Anterior cingulate cortex (tissue), 58 donors: ENCODE measurements at regions not wholly inside any gene's neighbourhood (a gene's known extent, or its start where the extent isn't known, plus 50 kb on each side); places are given as distances from the start of the nearest gene placed in this dataset.
"Not testable (repeated sequence)": the region's sequence is repeated elsewhere in the genome, so short reads cannot be mapped to it uniquely, and the experiment has no call there.

Experiments used
- DNase-seq, 58 donors: peaks; one replicate each; lab custom pipeline; 2025; lab: John Stamatoyannopoulos, UW

DNA sequence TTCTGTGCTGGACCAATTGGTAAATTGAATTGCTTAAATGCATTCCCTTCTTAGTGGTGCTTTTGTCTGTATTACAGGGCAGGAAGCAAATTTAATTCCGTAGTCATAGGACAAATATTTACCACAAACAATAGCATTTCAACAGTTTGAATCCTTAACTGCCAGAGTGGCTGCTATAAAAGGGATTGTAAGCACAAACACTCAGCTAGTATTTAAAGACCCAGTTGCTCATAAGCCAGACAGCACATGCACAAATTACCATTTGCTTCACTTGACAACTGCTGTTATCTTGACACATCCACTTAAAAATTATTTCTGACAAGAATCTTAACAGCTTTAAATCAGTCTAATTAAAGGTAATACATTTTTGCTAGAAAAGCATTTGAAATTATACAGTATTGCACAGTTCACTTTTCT is 490.2 kb upstream of the ADAMTS9 start:
- DNase-seq, result no peak

DNA sequence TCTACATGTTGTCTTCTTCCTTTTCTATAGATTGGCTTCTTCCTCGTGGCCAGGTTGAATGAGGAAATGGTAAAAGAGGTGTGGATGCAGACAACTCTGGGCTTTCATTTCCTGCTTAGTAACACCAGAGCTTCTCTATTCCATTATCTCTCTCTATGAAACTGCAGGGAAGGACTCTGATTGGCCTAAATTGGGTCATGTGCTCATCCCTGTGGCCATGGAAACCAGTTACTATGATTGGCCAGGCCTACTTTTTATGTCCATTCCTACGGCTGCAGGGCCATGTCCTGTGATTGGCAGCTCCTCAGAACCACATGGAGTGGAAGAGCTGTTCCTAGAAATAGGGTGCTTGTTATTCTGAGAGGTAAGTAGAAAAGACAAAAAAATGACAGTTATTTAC is 486.9 kb upstream of the ADAMTS9 start:
- DNase-seq, result peak in 1 of 58 donors; percentile 6

GRCh38 chr3:65173841-65174240 is 486.0 kb upstream of the ADAMTS9 start:
- no peak for DNase-seq

DNA sequence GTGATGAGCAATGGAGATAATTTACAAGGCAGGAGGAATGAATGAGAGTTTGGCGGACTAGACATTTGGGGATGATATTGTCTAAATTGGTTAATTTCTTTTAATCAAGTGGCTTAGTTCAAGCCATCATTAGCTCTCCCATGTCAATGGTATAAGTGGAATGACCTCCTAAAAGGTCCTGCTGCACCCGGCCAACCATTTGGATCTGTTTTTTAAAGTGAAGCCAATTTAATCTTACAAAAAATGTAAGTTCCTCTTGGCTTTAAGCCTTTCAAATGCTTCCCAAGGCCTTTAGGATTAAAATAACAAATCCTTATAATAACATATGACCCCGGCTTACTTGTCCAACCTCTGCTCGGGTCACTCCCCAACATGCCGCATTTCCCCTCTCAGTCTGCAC is 484.4 kb upstream of the ADAMTS9 start:
- DNase-seq, result no peak

DNA sequence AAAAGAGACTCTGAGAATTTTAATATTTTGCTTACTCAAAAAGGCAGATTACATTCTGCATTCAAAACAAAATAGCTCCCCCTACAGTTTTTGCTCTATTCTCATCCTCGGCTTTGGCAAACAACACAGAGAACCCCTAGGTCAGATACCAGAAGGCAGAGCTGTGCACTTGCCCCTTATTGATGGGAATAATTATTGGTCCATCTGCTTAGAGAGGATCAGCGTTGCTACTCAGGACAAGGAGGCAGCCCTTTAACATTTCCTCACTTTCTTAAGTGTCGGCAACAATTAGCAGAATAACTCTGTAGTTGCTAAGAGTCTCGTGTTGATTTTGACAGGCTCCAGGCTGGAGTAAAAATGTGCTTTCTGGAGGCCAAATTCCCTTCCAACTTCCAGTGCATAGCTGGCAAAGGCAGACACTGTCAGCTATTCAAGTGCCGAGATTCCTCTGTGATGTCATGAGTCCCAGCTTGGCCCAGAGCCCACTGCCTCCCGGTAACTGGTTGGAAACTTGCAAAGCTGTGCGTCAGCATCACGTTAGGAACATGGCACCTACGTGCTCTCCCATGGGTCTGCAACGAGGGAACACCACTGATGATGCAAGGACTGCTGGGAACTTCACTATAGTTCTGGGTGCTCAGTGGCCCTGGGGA is 482.7 kb upstream of the ADAMTS9 start:
- DNase-seq, result peak in 36 of 58 donors; percentile 2 to 83 (median 20)

- DNase-seq, result no peak
Observed at GRCh38 chr3:65169961-65170360, 482.2 kb upstream of the ADAMTS9 start.

- DNase-seq, result no peak
Observed at GRCh38 chr3:65168547-65168946, 480.7 kb upstream of the ADAMTS9 start.

GRCh38 chr3:65166531-65166930 is 478.7 kb upstream of the ADAMTS9 start:
- no peak for DNase-seq

GRCh38 chr3:65158023-65158422 is 470.2 kb upstream of the ADAMTS9 start:
- DNase-seq, result no peak

DNA sequence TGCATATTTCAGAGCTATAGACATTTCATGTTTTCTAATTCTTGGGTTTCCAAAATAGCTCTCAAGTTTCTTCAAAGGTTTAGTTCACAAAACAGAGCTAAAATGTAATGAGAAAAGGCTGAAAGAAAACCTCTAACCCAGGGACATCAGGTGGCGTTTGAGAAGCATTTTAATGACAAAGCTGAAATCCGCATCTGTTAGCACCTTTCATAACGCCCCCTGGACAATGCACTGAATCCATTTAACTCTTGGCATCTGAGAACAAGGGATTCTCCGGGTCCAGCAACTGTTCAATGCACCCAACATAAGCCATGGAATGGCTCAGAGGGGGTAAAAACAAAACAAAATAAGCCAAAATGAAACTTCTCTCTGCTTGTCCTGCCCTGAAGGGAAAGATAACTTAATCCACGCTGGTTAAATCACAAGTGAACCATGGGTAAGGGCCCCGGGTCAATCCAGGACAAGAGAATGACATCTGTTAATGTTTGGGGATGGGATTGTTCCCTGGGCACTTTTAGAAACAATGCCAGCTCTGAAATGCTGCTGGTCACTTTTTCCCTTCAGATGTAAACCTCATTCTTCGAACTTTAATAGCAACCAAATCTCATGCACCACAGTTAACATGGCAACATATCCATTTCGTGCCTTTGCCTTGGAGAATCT is 466.2 kb upstream of the ADAMTS9 start:
- DNase-seq, result no peak

GRCh38 chr3:65151666-65152065 is 463.9 kb upstream of the ADAMTS9 start:
- no peak for DNase-seq

- DNase-seq, result no peak
Observed at GRCh38 chr3:65149877-65150276, 462.1 kb upstream of the ADAMTS9 start.

GRCh38 chr3:65148687-65149086 is 460.9 kb upstream of the ADAMTS9 start:
- DNase-seq, result no peak

GRCh38 chr3:65146179-65146578 is 458.4 kb upstream of the ADAMTS9 start:
- no peak for DNase-seq

- DNase-seq, result no peak
Observed at GRCh38 chr3:65145680-65146079, 457.9 kb upstream of the ADAMTS9 start.

- no peak for DNase-seq
Observed at GRCh38 chr3:65144791-65145351, 457.1 kb upstream of the ADAMTS9 start.

- no peak for DNase-seq
Observed at GRCh38 chr3:65142456-65142855, 454.7 kb upstream of the ADAMTS9 start.

- DNase-seq, result no peak
Observed at GRCh38 chr3:65138556-65138955, 450.8 kb upstream of the ADAMTS9 start.

- not testable (repeated sequence) for DNase-seq
Observed at GRCh38 chr3:65133752-65134151, 446.0 kb upstream of the ADAMTS9 start.

DNA sequence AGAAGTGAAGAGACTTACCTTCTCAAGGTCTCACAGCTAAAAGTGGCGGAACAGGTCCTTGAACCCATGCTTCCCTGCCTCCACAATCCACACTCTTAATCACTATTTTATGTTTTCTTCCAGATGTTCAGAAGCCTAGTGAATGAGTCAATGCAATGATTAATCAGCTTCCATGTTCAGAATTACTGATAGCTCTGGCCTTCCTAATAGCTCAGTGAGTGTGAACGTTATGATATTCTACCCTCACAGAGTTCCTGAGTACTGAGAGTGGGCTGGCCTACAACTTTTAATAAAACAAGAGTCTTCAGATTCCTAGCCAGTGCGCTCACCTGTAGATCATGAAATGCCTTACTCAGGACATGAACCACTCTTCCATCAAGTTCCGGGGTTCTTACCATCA is 443.0 kb upstream of the ADAMTS9 start:
- DNase-seq, result no peak

- no peak for DNase-seq
Observed at GRCh38 chr3:65128346-65128745, 440.5 kb upstream of the ADAMTS9 start.
